Erythroblast (primary cell): ENCODE measurements at regions not wholly inside any gene's neighbourhood (a gene's known extent, or its start where the extent isn't known, plus 50 kb on each side); places are given as distances from the start of the nearest gene placed in this dataset.
"Not testable (repeated sequence)": the region's sequence is repeated elsewhere in the genome, so short reads cannot be mapped to it uniquely, and the experiment has no call there.

ENCODE experiments used
- DNase-seq, 2 experiments: peaks; one replicate each; lab custom pipeline; 2025; lab: John Stamatoyannopoulos, UW
- GATA1 ChIP-seq: IDR thresholded peaks from 2 replicates; pipeline ENCODE4 v1.6.1; 2011; ENCODE audit warnings: low read depth, mild to moderate bottlenecking, control low read depth, low read length, moderate library complexity
- POLR2A ChIP-seq: IDR thresholded peaks from 2 replicates; pipeline ENCODE4 v1.6.1; 2011; ENCODE audit warnings: mild to moderate bottlenecking, low read length

GRCh38 chr12:124698998-124699305, 131.5 kb upstream of the NCOR2 start:
- DNase-seq: no peak
- TF ChIP-seq POLR2A (no peak), GATA1 (no peak)

GRCh38 chr12:124698211-124698997, 131.0 kb upstream of the NCOR2 start:
- TF ChIP-seq POLR2A (no peak), GATA1 (no peak)
- no peak for DNase-seq

- not testable (repeated sequence) for DNase-seq
Measured at GRCh38 chr12:124697722-124698121, 130.3 kb upstream of the NCOR2 start.

- no peak for TF ChIP-seq POLR2A
- no peak for TF ChIP-seq GATA1
Measured at GRCh38 chr12:124696693-124697476, 129.5 kb upstream of the NCOR2 start.

GRCh38 chr12:124695861-124696260, 128.4 kb upstream of the NCOR2 start:
- no peak for DNase-seq
- no peak for TF ChIP-seq POLR2A
- TF ChIP-seq GATA1: no peak

More at GRCh38 chr12:124696693-124697476, 129.5 kb upstream of the NCOR2 start:
- peak; percentile 33 to 50 for DNase-seq

- TF ChIP-seq POLR2A: no peak
- no peak for TF ChIP-seq GATA1
- DNase-seq: no peak
Measured at GRCh38 chr12:124694846-124695497, 127.6 kb upstream of the NCOR2 start.

- TF ChIP-seq GATA1 (no peak), POLR2A (no peak)
- DNase-seq: no peak
Measured at GRCh38 chr12:124694250-124694649, 126.8 kb upstream of the NCOR2 start.

- TF ChIP-seq GATA1 (no peak), POLR2A (no peak)
- DNase-seq: no peak
Measured at GRCh38 chr12:124693111-124693723, 125.8 kb upstream of the NCOR2 start.

- TF ChIP-seq GATA1 (no peak), POLR2A (no peak)
- no peak for DNase-seq
Measured at GRCh38 chr12:124692443-124692842, 125.0 kb upstream of the NCOR2 start.

- DNase-seq: no peak
- TF ChIP-seq GATA1 (no peak), POLR2A (no peak)
Measured at GRCh38 chr12:124691429-124691828, 124.0 kb upstream of the NCOR2 start.

GRCh38 chr12:124689631-124690030, 122.2 kb upstream of the NCOR2 start:
- TF ChIP-seq POLR2A (no peak), GATA1 (no peak)

GRCh38 chr12:124688356-124688992, 121.1 kb upstream of the NCOR2 start:
- no peak for TF ChIP-seq POLR2A
- no peak for TF ChIP-seq GATA1
- no peak for DNase-seq

More at GRCh38 chr12:124689631-124690030, 122.2 kb upstream of the NCOR2 start:
- DNase-seq: no peak

GRCh38 chr12:124687917-124688316, 120.5 kb upstream of the NCOR2 start:
- peak in 1 of 2 experiments; percentile 11 for DNase-seq
- no peak for TF ChIP-seq GATA1

- no peak for TF ChIP-seq POLR2A
- no peak for TF ChIP-seq GATA1
Measured at GRCh38 chr12:124687174-124687902, 119.9 kb upstream of the NCOR2 start.

More at GRCh38 chr12:124687174-124687902, 119.9 kb upstream of the NCOR2 start:
- DNase-seq: no peak
